Pancreas (tissue), 10 donors: ENCODE measurements at regions not wholly inside any gene's neighbourhood (a gene's known extent, or its start where the extent isn't known, plus 50 kb on each side); places are given as distances from the start of the nearest gene placed in this dataset.

Source experiments
- ATAC-seq, 4 donors: fragments of 200-7000 bp; cut with Tn5 transposase; one replicate each; pipeline versions ENCODE4 v1.8.0 to v1.9.1; 2020; ENCODE audit warnings: mild to moderate bottlenecking in 4 of 4, moderate library complexity in 4 of 4
- DNase-seq, 6 donors: peaks; one replicate each; pipeline ENCODE4 v3.0.0-alpha.2; 2020
- FAIRE-seq: peaks from 2 replicates; lab custom pipeline; 2012; peaks lifted over from hg19 to GRCh38; lab: Jason Lieb, UNC
- H3K27ac ChIP-seq, 4 donors: fragments of 200-600 bp; sonication (generic); 1 replicate in 3 of 4; 2 replicates in 1 of 4; pipeline versions ENCODE4 v1.5.0 to v1.8.0; 2020
- H3K27me3 ChIP-seq, 4 donors: fragments of 200-600 bp; one replicate each; pipeline ENCODE4 v1.8.0; 2021
- H3K36me3 ChIP-seq, 3 donors: fragments of 200-600 bp; sonication (generic) in 1 of 3; one replicate each; pipeline versions ENCODE4 v1.5.0 to v1.8.0; 2020 to 2021
- H3K4me1 ChIP-seq, 3 donors: fragments of 200-600 bp; one replicate each; pipeline ENCODE4 v1.8.0; 2021
- H3K4me3 ChIP-seq, 4 donors: fragments of 200-600 bp; sonication (generic) in 2 of 4; one replicate each; pipeline versions ENCODE4 v1.5.0 to v1.8.0; 2020 to 2021
- H3K9me3 ChIP-seq, 4 donors: fragments of 200-600 bp; one replicate each; pipeline ENCODE4 v1.8.0; 2021
- CTCF ChIP-seq, 4 donors: fragments of 200-600 bp; sonication (generic) in 3 of 4; IDR thresholded peaks; one replicate each; pipeline versions ENCODE4 v1.5.0 to v1.8.0; 2021; ENCODE audit warnings: antibody characterized with exemption in 4 of 4
- WGBS, 2 donors: extraction: QIAGEN DNeasy Blood & Tissue Kit; methylation state at CpG; one replicate each; pipeline ENCODE4 v1.1.7; 2013; 5-methylcytosine and 5-hydroxymethylcytosine counted together
- intact Hi-C, 3 donors: fragments of 100-400 bp; cut with DNase I; formaldehyde crosslinking; loops; one replicate each; pipeline versions ENCODE4 v1.11.1 to v1.14.2; 2022
- donor health status: healthy with polysubstance abuse.
- donor health status: DM: no; HTN: no; CAD: no; lungs with moderate emphysema.
- donor health status: DM: no; HTN: no; CAD: no.
- donor health status: control.
- donor health status: control.
- donor health status: Bipolar disorder and iron deficiency.
- donor health status: DM: yes; HTN: yes; CAD: no.
- donor health status: DM: no; HTN: no; CAD: no.
- donor health status: DM: no; HTN: no; CAD: no.
- donor health status: DM: yes; HTN: yes; CAD: no.

DNA sequence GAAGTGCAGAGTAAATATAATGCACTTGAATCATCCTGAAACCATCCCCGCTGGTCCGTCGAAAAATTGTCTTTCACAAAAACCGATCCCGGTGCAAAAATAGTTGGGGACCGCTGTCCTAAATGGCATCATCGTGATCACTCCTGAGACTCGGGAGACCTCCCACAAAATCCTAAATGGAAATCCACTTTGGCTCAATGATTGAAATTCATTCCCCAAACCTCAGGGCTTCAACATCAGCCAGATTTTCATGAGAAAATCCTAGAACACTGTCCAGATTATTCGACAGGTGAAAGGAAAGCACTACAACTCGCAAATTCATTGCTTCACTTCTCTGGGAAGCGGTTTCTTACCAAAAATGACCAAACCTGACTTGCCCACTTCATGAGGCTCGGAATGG, 335.3 kb upstream of the ZNF507 start:
- Histone ChIP-seq H3K27me3 (no peaks in the 10 kb centered on the region), H3K9me3 (no peaks in the 10 kb centered on the region), H3K36me3 (no peaks in the 10 kb centered on the region), H3K27ac (no peak overlapping the region), H3K4me1 (no peaks in the 10 kb centered on the region), H3K4me3 (no peak overlapping the region)
- DNase-seq (no peak), FAIRE-seq (no peak), ATAC-seq (no peak)
- no peak for TF ChIP-seq CTCF (IDR thresholded peaks at IDR 0.05)
- WGBS, 2 donors, result 76 to 80% methylated on average over 12 of the region's 12 CpGs
- intact Hi-C loops, result no loop called here

GRCh38 chr19:32012206-32012605, 333.2 kb upstream of the ZNF507 start:
- no peak for FAIRE-seq
- Histone ChIP-seq H3K27ac (no peak overlapping the region), H3K36me3 (no peaks in the 10 kb centered on the region), H3K9me3 (no peaks in the 10 kb centered on the region), H3K4me1 (no peaks in the 10 kb centered on the region), H3K4me3 (no peak overlapping the region), H3K27me3 (no peaks in the 10 kb centered on the region)
- ATAC-seq, result no peak
- no peak for DNase-seq
- intact Hi-C loops, result no loop called here
- WGBS, 2 donors, result 18 to 32% methylated on average over 6 of the region's 6 CpGs
- no peak for TF ChIP-seq CTCF (IDR thresholded peaks at IDR 0.05)

GRCh38 chr19:32012886-32013631, 332.4 kb upstream of the ZNF507 start:
- WGBS, 2 donors, result 31 to 37% methylated on average over 6 of the region's 6 CpGs
- no peak for DNase-seq
- TF ChIP-seq CTCF (IDR thresholded peaks at IDR 0.05), result no peak
- no peaks in the 10 kb centered on the region for H3K4me1 ChIP-seq
- no peak for ATAC-seq
- FAIRE-seq, result no peak
- no peaks in the 10 kb centered on the region for H3K9me3 ChIP-seq
- no peaks in the 10 kb centered on the region for H3K27me3 ChIP-seq
- no peaks in the 10 kb centered on the region for H3K36me3 ChIP-seq
- no peak overlapping the region for H3K27ac ChIP-seq
- intact Hi-C loops, result no loop called here
- H3K4me3 ChIP-seq, result no peak overlapping the region

DNA sequence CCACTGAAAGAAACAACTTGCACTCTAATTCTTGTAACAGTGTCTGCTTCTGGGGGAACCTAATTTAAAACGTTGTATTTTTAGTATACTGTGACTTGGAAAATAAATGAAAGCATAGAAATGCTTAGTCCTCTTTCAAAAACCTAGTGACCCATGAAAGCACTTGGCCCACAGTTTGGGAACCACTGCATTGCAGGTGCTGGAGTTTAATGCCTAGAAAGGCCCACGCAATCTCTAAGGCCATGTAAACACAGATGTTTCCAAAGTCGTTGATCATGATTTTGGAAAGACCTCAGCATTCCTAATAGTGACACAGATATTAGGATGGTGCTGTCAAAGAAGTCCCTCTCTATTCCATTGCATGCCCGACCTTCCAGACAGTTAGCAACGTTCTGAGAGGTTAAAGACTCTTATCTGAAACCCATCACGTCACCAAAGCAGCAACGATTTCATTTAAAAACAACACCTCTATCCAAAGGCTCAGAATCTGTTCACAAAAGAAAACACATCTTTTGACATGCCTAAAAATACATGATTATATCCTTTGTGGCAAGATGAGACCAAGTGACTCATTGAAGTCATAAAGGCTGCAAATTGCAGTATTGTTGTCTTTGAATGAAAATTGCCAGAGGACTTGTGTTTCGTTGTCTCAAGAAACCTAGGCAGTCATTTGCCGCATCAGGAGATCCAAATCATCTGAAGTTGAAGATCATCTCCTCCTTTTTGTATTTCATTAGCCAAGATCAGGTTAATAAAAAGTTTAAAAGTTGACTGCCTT, 328.0 kb upstream of the ZNF507 start:
- intact Hi-C loops, result no loop called here
- no peak overlapping the region for H3K4me3 ChIP-seq
- 45 to 52% methylated on average over 9 of the region's 9 CpGs for WGBS, 2 donors
- no peak for ATAC-seq
- peaks cover 0 to 3% (median 0%) of the 10 kb centered on the region in 4 donors for H3K27me3 ChIP-seq
- FAIRE-seq, result no peak
- no peaks in the 10 kb centered on the region for H3K9me3 ChIP-seq
- no peak for TF ChIP-seq CTCF (IDR thresholded peaks at IDR 0.05)
- H3K36me3 ChIP-seq, result no peaks in the 10 kb centered on the region
- no peaks in the 10 kb centered on the region for H3K4me1 ChIP-seq
- no peak overlapping the region for H3K27ac ChIP-seq
- no peak for DNase-seq

DNA sequence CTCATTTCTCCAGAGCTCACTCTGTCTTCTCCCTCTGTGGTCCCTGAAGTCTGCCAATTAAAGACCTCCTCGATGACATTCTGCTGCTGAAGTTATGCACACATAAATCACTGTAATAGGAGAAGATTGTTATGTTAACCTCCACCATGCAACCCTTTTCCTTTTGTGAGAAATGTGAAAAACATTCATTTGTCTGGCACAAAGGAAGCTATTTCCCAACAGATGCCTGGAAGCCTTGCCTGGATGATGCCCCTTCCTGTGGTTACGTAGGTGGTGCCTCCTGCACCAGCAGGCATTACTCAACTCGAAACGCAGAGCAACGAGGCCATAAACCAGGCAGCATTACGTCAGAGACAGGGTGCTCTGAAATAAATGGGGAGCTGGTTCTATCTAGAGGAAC, 327.4 kb upstream of the ZNF507 start:
- DNase-seq, result no peak
- Histone ChIP-seq H3K36me3 (no peaks in the 10 kb centered on the region), H3K27me3 (peaks cover 0 to 3% (median 0%) of the 10 kb centered on the region in 4 donors), H3K27ac (no peak overlapping the region), H3K4me1 (no peaks in the 10 kb centered on the region), H3K4me3 (no peak overlapping the region), H3K9me3 (no peaks in the 10 kb centered on the region)
- ATAC-seq, result no peak
- 29 to 31% methylated on average over 6 of the region's 6 CpGs for WGBS, 2 donors
- no peak for TF ChIP-seq CTCF (IDR thresholded peaks at IDR 0.05)
- FAIRE-seq, result no peak
- intact Hi-C loops, result no loop called here
